Thyroid gland (tissue), 4 donors: ENCODE measurements at regions not wholly inside any gene's neighbourhood (a gene's known extent, or its start where the extent isn't known, plus 50 kb on each side); places are given as distances from the start of the nearest gene placed in this dataset.

ENCODE experiments used
- DNase-seq, 2 donors: peaks; one replicate each; pipeline ENCODE4 v3.0.0-alpha.2; 2019
- H3K27ac ChIP-seq, 3 donors: fragments of 200-600 bp; sonication (generic); 1 replicate in 2 of 3; 2 replicates in 1 of 3; pipeline ENCODE4 v1.5.1; 2016 to 2019; ENCODE audit warnings: mild to moderate bottlenecking in 1 of 3, moderate library complexity in 1 of 3
- H3K27me3 ChIP-seq: fragments of 200-600 bp; sonication (generic); one replicate; pipeline ENCODE4 v1.5.1; 2019
- H3K36me3 ChIP-seq, 2 donors: fragments of 200-600 bp; sonication (generic); one replicate each; pipeline ENCODE4 v1.5.1; 2016 to 2019
- H3K4me1 ChIP-seq, 2 donors: fragments of 200-600 bp; sonication (generic); one replicate each; pipeline ENCODE4 v1.5.1; 2017 to 2019
- H3K4me3 ChIP-seq, 3 donors: fragments of 200-600 bp; sonication (generic); replicated peaks in 1 of 3; 1 replicate in 2 of 3; 2 replicates in 1 of 3; pipeline ENCODE4 v1.5.1; 2016; ENCODE audit warnings: mild to moderate bottlenecking in 1 of 3
- H3K9me3 ChIP-seq: fragments of 200-600 bp; sonication (generic); one replicate; pipeline ENCODE4 v1.5.1; 2017
- CTCF ChIP-seq, 6 experiments: fragments of 200-600 bp in 3 of 6; fragments of 450-650 bp in 3 of 6; sonication (generic) in 3 of 6; IDR thresholded peaks; one replicate each; pipeline ENCODE4 v1.5.1; 2016 to 2019; ENCODE audit warnings: antibody characterized with exemption in 6 of 6, mild to moderate bottlenecking in 2 of 6, inconsistent platforms in 1 of 6, moderate library complexity in 1 of 6
- POLR2A ChIP-seq, 2 donors: fragments of 450-650 bp; IDR thresholded peaks; one replicate each; pipeline ENCODE4 v1.6.1; 2017; ENCODE audit warnings: antibody characterized with exemption in 2 of 2, mild to moderate bottlenecking in 2 of 2, moderate library complexity in 1 of 2
- WGBS, 2 donors: methylation state at CpG; one replicate each; pipeline ENCODE4 v1.1.5; 2017; 5-methylcytosine and 5-hydroxymethylcytosine counted together
- intact Hi-C: fragments of 100-400 bp; cut with DNase I; formaldehyde crosslinking; loops from one replicate; pipeline ENCODE4 v1.15.1; 2023

GRCh38 chr5:152623951-152624350, 218.9 kb upstream of the NMUR2 start:
- TF ChIP-seq POLR2A (IDR thresholded peaks at IDR 0.05) (no peak), CTCF (IDR thresholded peaks at IDR 0.05) (no peak)
- H3K36me3 ChIP-seq = no peaks in the 10 kb centered on the region
- no peak for DNase-seq
- H3K27me3 ChIP-seq = no peaks in the 10 kb centered on the region
- peaks cover 16 to 17% of the 10 kb centered on the region in 2 donors for H3K4me1 ChIP-seq
- intact Hi-C loops = no loop called here
- H3K4me3 ChIP-seq = no peak overlapping the region
- 68 to 92% methylated on average over 1 of the region's 1 CpG for WGBS, 2 donors
- no peak overlapping the region for H3K27ac ChIP-seq
- no peaks in the 10 kb centered on the region for H3K9me3 ChIP-seq

GRCh38 chr5:152625696-152626095, 220.6 kb upstream of the NMUR2 start:
- Histone ChIP-seq H3K4me1 (peaks cover 15 to 16% of the 10 kb centered on the region in 2 donors), H3K27me3 (no peaks in the 10 kb centered on the region), H3K27ac (no peak overlapping the region), H3K36me3 (no peaks in the 10 kb centered on the region), H3K4me3 (no peak overlapping the region), H3K9me3 (no peaks in the 10 kb centered on the region)
- TF ChIP-seq CTCF (IDR thresholded peaks at IDR 0.05) (no peak), POLR2A (IDR thresholded peaks at IDR 0.05) (no peak)
- DNase-seq = no peak
- 87 to 88% methylated on average over 3 of the region's 3 CpGs for WGBS, 2 donors
- intact Hi-C loops = no loop called here

- Histone ChIP-seq H3K27ac (peak overlapping the region in 1 of 3 donors; percentile 69), H3K9me3 (no peaks in the 10 kb centered on the region), H3K4me1 (peaks cover 15 to 18% of the 10 kb centered on the region in 2 donors), H3K36me3 (no peaks in the 10 kb centered on the region), H3K27me3 (no peaks in the 10 kb centered on the region), H3K4me3 (no peak overlapping the region)
- no peak for DNase-seq
- intact Hi-C loops = no loop called here
- TF ChIP-seq CTCF (IDR thresholded peaks at IDR 0.05) (no peak), POLR2A (IDR thresholded peaks at IDR 0.05) (no peak)
- 91 to 92% methylated on average over 5 of the region's 5 CpGs for whole genome bisulfite sequencing, 2 donors
These were observed 226.1 kb upstream of the NMUR2 start for GRCh38 chr5:152631221-152631620.

GRCh38 chr5:152632360-152632759, 227.3 kb upstream of the NMUR2 start:
- WGBS, 2 donors = 18% methylated on average over 2 of the region's 2 CpGs
- intact Hi-C loops = no loop called here
- TF ChIP-seq CTCF (IDR thresholded peaks at IDR 0.05) = no peak
- TF ChIP-seq POLR2A (IDR thresholded peaks at IDR 0.05) = peak in 1 of 2 donors; percentile 13
- Histone ChIP-seq H3K27ac (peak overlapping the region; percentile 69 to 93 (median 92)), H3K27me3 (no peaks in the 10 kb centered on the region), H3K4me1 (peaks cover 15 to 18% of the 10 kb centered on the region in 2 donors), H3K36me3 (no peaks in the 10 kb centered on the region), H3K9me3 (no peaks in the 10 kb centered on the region), H3K4me3 (no peak overlapping the region)
- peak; percentile 57 to 69 for DNase-seq

GRCh38 chr5:152634586-152634985, 229.5 kb upstream of the NMUR2 start:
- intact Hi-C loops = no loop called here
- no peak overlapping the region for H3K27ac ChIP-seq
- TF ChIP-seq CTCF (IDR thresholded peaks at IDR 0.05) (no peak), POLR2A (IDR thresholded peaks at IDR 0.05) (no peak)

More at GRCh38 chr5:152634586-152634985, 229.5 kb upstream of the NMUR2 start:
- DNase-seq = peak; percentile 16 to 34
- Histone ChIP-seq H3K36me3 (no peaks in the 10 kb centered on the region), H3K4me1 (peaks cover 15 to 18% of the 10 kb centered on the region in 2 donors), H3K9me3 (no peaks in the 10 kb centered on the region), H3K4me3 (no peak overlapping the region), H3K27me3 (no peaks in the 10 kb centered on the region)
